Liver (tissue), 3 donors: ENCODE measurements at regions not wholly inside any gene's neighbourhood (a gene's known extent, or its start where the extent isn't known, plus 50 kb on each side); places are given as distances from the start of the nearest gene placed in this dataset.

Experiments
- FOXA1 ChIP-seq: IDR thresholded peaks from 2 replicates; pipeline ENCODE4 v1.6.1; 2016; ENCODE audit warnings: antibody characterized with exemption
- FOXA2 ChIP-seq: IDR thresholded peaks from 2 replicates; pipeline ENCODE4 v1.6.1; 2016; ENCODE audit warnings: antibody characterized with exemption
- GABPA ChIP-seq, 2 donors: IDR thresholded peaks in 1 of 2; conservative IDR thresholded peaks in 1 of 2; 2 replicates each; pipeline ENCODE4 v1.6.1; 2016; ENCODE audit warnings: antibody characterized with exemption in 2 of 2, mild to moderate bottlenecking in 1 of 2, moderate library complexity in 1 of 2
- HNF4G ChIP-seq: IDR thresholded peaks from 2 replicates; pipeline ENCODE4 v1.6.1; 2016; ENCODE audit warnings: antibody characterized with exemption
- TF ChIP-seq, protein P1 (sequence below): fragments of 150-350 bp; IDR thresholded peaks from 2 replicates; pipeline ENCODE4 v1.5.1; 2017; ENCODE audit warnings: improper control_type of control experiment, low read depth, low read length; ENCODE audit not compliant: missing input control
- TF ChIP-seq, protein P2 (sequence below): IDR thresholded peaks from 2 replicates; pipeline ENCODE4 v1.6.1; 2016; ENCODE audit warnings: antibody characterized with exemption
- TF ChIP-seq, protein P3 (sequence below): IDR thresholded peaks from 2 replicates; pipeline ENCODE4 v1.6.1; 2016; ENCODE audit warnings: antibody characterized with exemption
- TF ChIP-seq, protein P4 (sequence below): IDR thresholded peaks from 2 replicates; pipeline ENCODE4 v1.6.1; 2016; ENCODE audit warnings: antibody characterized with exemption, mild to moderate bottlenecking
- TF ChIP-seq, protein P5 (sequence below): IDR thresholded peaks from 2 replicates; pipeline ENCODE4 v1.6.1; 2016; ENCODE audit warnings: antibody characterized with exemption
- donor health status: healthy.
- donor health status: healthy.

DNA sequence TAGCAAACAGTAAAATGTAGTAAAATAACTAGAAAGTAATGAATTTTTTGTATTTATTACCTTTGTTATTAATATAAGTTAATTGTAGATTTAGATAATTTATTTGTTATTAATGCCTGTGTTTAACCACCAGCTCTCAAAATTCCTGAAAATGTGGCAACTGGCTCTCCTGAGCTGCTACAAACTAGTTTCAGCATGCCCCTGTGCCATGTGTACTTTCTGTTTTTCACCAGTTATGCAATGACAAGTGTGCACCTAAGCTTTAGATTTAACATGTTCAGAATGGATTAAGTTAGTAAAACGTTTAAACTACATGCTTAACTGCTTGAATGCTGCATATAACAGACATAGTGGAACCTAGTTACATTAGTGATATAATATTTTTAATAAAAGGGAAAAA is 88.1 kb downstream of the POSTN start:
- TF ChIP-seq, protein P1, sequence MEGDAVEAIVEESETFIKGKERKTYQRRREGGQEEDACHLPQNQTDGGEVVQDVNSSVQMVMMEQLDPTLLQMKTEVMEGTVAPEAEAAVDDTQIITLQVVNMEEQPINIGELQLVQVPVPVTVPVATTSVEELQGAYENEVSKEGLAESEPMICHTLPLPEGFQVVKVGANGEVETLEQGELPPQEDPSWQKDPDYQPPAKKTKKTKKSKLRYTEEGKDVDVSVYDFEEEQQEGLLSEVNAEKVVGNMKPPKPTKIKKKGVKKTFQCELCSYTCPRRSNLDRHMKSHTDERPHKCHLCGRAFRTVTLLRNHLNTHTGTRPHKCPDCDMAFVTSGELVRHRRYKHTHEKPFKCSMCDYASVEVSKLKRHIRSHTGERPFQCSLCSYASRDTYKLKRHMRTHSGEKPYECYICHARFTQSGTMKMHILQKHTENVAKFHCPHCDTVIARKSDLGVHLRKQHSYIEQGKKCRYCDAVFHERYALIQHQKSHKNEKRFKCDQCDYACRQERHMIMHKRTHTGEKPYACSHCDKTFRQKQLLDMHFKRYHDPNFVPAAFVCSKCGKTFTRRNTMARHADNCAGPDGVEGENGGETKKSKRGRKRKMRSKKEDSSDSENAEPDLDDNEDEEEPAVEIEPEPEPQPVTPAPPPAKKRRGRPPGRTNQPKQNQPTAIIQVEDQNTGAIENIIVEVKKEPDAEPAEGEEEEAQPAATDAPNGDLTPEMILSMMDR = no peak
- TF ChIP-seq, protein P2, sequence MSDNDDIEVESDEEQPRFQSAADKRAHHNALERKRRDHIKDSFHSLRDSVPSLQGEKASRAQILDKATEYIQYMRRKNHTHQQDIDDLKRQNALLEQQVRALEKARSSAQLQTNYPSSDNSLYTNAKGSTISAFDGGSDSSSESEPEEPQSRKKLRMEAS = no peak
- no peak for TF ChIP-seq GABPA (IDR thresholded peaks at IDR 0.05 in 1 of 2, conservative IDR thresholded peaks at IDR 0.05 in 1 of 2)
- TF ChIP-seq, protein P3, sequence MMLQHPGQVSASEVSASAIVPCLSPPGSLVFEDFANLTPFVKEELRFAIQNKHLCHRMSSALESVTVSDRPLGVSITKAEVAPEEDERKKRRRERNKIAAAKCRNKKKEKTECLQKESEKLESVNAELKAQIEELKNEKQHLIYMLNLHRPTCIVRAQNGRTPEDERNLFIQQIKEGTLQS = no peak
- no peak for TF ChIP-seq HNF4G
- TF ChIP-seq, protein P4, sequence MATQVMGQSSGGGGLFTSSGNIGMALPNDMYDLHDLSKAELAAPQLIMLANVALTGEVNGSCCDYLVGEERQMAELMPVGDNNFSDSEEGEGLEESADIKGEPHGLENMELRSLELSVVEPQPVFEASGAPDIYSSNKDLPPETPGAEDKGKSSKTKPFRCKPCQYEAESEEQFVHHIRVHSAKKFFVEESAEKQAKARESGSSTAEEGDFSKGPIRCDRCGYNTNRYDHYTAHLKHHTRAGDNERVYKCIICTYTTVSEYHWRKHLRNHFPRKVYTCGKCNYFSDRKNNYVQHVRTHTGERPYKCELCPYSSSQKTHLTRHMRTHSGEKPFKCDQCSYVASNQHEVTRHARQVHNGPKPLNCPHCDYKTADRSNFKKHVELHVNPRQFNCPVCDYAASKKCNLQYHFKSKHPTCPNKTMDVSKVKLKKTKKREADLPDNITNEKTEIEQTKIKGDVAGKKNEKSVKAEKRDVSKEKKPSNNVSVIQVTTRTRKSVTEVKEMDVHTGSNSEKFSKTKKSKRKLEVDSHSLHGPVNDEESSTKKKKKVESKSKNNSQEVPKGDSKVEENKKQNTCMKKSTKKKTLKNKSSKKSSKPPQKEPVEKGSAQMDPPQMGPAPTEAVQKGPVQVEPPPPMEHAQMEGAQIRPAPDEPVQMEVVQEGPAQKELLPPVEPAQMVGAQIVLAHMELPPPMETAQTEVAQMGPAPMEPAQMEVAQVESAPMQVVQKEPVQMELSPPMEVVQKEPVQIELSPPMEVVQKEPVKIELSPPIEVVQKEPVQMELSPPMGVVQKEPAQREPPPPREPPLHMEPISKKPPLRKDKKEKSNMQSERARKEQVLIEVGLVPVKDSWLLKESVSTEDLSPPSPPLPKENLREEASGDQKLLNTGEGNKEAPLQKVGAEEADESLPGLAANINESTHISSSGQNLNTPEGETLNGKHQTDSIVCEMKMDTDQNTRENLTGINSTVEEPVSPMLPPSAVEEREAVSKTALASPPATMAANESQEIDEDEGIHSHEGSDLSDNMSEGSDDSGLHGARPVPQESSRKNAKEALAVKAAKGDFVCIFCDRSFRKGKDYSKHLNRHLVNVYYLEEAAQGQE = no peak
- TF ChIP-seq, protein P5, sequence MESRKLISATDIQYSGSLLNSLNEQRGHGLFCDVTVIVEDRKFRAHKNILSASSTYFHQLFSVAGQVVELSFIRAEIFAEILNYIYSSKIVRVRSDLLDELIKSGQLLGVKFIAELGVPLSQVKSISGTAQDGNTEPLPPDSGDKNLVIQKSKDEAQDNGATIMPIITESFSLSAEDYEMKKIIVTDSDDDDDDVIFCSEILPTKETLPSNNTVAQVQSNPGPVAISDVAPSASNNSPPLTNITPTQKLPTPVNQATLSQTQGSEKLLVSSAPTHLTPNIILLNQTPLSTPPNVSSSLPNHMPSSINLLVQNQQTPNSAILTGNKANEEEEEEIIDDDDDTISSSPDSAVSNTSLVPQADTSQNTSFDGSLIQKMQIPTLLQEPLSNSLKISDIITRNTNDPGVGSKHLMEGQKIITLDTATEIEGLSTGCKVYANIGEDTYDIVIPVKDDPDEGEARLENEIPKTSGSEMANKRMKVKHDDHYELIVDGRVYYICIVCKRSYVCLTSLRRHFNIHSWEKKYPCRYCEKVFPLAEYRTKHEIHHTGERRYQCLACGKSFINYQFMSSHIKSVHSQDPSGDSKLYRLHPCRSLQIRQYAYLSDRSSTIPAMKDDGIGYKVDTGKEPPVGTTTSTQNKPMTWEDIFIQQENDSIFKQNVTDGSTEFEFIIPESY = no peak
- TF ChIP-seq FOXA2 = no peak
- TF ChIP-seq FOXA1 = no peak
